Pancreas (tissue), 10 donors: ENCODE measurements at regions not wholly inside any gene's neighbourhood (a gene's known extent, or its start where the extent isn't known, plus 50 kb on each side); places are given as distances from the start of the nearest gene placed in this dataset.

Source experiments
- ATAC-seq, 4 donors: fragments of 200-7000 bp; cut with Tn5 transposase; one replicate each; pipeline versions ENCODE4 v1.8.0 to v1.9.1; 2020; ENCODE audit warnings: mild to moderate bottlenecking in 4 of 4, moderate library complexity in 4 of 4
- DNase-seq, 6 donors: peaks; one replicate each; pipeline ENCODE4 v3.0.0-alpha.2; 2020
- FAIRE-seq: peaks from 2 replicates; lab custom pipeline; 2012; peaks lifted over from hg19 to GRCh38; lab: Jason Lieb, UNC
- H3K27ac ChIP-seq, 4 donors: fragments of 200-600 bp; sonication (generic); 1 replicate in 3 of 4; 2 replicates in 1 of 4; pipeline versions ENCODE4 v1.5.0 to v1.8.0; 2020
- H3K27me3 ChIP-seq, 4 donors: fragments of 200-600 bp; one replicate each; pipeline ENCODE4 v1.8.0; 2021
- H3K36me3 ChIP-seq, 3 donors: fragments of 200-600 bp; sonication (generic) in 1 of 3; one replicate each; pipeline versions ENCODE4 v1.5.0 to v1.8.0; 2020 to 2021
- H3K4me1 ChIP-seq, 3 donors: fragments of 200-600 bp; one replicate each; pipeline ENCODE4 v1.8.0; 2021
- H3K4me3 ChIP-seq, 4 donors: fragments of 200-600 bp; sonication (generic) in 2 of 4; one replicate each; pipeline versions ENCODE4 v1.5.0 to v1.8.0; 2020 to 2021
- H3K9me3 ChIP-seq, 4 donors: fragments of 200-600 bp; one replicate each; pipeline ENCODE4 v1.8.0; 2021
- WGBS, 2 donors: extraction: QIAGEN DNeasy Blood & Tissue Kit; methylation state at CpG; one replicate each; pipeline ENCODE4 v1.1.7; 2013; 5-methylcytosine and 5-hydroxymethylcytosine counted together
- intact Hi-C, 3 donors: fragments of 100-400 bp; cut with DNase I; formaldehyde crosslinking; loops; one replicate each; pipeline versions ENCODE4 v1.11.1 to v1.14.2; 2022
- TF ChIP-seq, protein P1 (sequence below), 4 donors: fragments of 200-600 bp; sonication (generic) in 3 of 4; IDR thresholded peaks; one replicate each; pipeline versions ENCODE4 v1.5.0 to v1.8.0; 2021; ENCODE audit warnings: antibody characterized with exemption in 4 of 4
- donor health status: healthy with polysubstance abuse.
- donor health status: DM: no; HTN: no; CAD: no; lungs with moderate emphysema.
- donor health status: DM: no; HTN: no; CAD: no.
- donor health status: control.
- donor health status: control.
- donor health status: Bipolar disorder and iron deficiency.
- donor health status: DM: yes; HTN: yes; CAD: no.
- donor health status: DM: no; HTN: no; CAD: no.
- donor health status: DM: no; HTN: no; CAD: no.
- donor health status: DM: yes; HTN: yes; CAD: no.

DNA sequence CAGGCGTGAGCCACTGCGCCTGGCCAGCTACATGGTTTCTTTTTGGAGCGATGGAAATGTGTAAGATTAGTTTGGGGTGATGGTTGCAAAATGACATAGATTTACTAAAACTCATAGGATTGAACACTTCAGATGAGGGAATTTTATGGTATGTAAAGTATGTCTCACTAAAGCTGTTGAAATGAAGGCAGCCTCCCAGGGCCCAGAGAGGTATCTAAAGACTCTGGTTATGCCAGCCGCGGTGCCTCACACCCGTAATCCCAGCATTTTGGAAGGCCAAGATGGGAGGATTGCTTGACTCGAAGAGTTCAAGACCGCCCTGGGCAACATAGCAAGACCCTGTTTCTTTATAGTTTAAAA is 254.9 kb downstream of the PARN start:
- H3K36me3 ChIP-seq = no peaks in the 10 kb centered on the region
- FAIRE-seq (no peak), ATAC-seq (no peak), DNase-seq (no peak)
- H3K4me3 ChIP-seq = no peak overlapping the region
- intact Hi-C loops = no loop called here
- TF ChIP-seq, protein P1, sequence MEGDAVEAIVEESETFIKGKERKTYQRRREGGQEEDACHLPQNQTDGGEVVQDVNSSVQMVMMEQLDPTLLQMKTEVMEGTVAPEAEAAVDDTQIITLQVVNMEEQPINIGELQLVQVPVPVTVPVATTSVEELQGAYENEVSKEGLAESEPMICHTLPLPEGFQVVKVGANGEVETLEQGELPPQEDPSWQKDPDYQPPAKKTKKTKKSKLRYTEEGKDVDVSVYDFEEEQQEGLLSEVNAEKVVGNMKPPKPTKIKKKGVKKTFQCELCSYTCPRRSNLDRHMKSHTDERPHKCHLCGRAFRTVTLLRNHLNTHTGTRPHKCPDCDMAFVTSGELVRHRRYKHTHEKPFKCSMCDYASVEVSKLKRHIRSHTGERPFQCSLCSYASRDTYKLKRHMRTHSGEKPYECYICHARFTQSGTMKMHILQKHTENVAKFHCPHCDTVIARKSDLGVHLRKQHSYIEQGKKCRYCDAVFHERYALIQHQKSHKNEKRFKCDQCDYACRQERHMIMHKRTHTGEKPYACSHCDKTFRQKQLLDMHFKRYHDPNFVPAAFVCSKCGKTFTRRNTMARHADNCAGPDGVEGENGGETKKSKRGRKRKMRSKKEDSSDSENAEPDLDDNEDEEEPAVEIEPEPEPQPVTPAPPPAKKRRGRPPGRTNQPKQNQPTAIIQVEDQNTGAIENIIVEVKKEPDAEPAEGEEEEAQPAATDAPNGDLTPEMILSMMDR (IDR thresholded peaks at IDR 0.05) = no peak
- H3K9me3 ChIP-seq = no peaks in the 10 kb centered on the region
- no peaks in the 10 kb centered on the region for H3K27me3 ChIP-seq
- no peaks in the 10 kb centered on the region for H3K4me1 ChIP-seq
- 93 to 95% methylated on average over 8 of the region's 8 CpGs for WGBS, 2 donors
- no peak overlapping the region for H3K27ac ChIP-seq

DNA sequence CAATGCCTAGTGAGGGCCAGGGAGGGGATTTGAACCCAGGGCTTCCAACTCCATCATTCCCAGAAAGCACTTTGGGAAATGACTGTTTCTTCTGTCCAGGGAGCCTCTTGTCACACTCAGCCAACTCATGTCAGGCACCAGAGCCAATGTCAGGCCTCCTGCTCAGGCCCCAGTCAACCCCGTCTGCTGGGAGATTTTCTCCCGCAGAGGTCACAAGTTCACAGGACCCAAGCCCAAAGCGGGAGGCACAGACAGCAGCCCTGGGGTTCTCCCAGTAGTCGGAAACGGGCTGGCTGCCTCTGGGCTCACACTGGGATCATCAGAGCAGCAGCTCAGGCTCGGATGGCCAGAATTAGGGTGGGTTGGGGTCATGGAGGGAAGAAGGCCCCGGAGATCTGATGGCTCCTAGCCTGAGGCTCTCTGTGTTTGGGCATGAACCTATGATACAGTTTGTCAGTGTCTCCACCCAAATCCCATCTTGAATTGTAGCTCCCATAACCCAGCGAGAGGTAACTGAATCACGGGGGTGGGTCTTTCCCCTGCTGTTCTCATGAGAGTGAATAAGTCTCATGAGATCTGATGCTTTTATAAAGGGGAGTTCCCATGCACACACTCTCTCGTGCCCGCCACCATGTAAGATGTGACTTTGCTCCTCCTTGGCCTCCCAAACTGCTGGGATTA is 255.5 kb downstream of the PARN start:
- DNase-seq (no peak), FAIRE-seq (no peak), ATAC-seq (no peak)
- H3K4me3 ChIP-seq = no peak overlapping the region
- H3K36me3 ChIP-seq = no peaks in the 10 kb centered on the region
- no peaks in the 10 kb centered on the region for H3K4me1 ChIP-seq
- intact Hi-C loops = no loop called here
- H3K9me3 ChIP-seq = no peaks in the 10 kb centered on the region
- TF ChIP-seq, protein P1 (IDR thresholded peaks at IDR 0.05) = no peak
- 89 to 90% methylated on average over 10 to 11 of the region's 11 CpGs for WGBS, 2 donors
- H3K27me3 ChIP-seq = no peaks in the 10 kb centered on the region
- no peak overlapping the region for H3K27ac ChIP-seq

DNA sequence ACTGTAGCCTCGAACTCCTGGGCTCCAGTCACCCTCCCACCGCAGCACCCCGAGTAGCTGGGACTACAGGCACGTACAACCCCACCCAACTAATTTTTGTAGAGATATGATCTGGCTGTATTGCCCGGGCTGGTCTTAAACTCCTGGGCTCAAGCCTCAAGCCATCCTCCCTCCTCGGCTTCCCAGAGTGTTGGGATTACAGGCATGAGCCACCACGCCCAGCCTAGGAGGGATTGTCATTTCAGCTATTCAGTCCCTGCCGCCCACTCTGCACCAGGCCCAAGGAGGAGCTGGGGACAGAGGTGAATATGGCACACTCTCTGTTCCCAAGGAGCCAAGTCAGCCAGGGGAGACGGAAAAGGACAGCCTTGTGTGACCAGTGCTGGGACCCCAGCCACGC is 256.2 kb downstream of the PARN start:
- Histone ChIP-seq H3K9me3 (no peaks in the 10 kb centered on the region), H3K36me3 (no peaks in the 10 kb centered on the region), H3K4me3 (no peak overlapping the region), H3K4me1 (no peaks in the 10 kb centered on the region), H3K27me3 (no peaks in the 10 kb centered on the region), H3K27ac (no peak overlapping the region)
- FAIRE-seq (no peak), ATAC-seq (no peak), DNase-seq (no peak)
- TF ChIP-seq, protein P1 (IDR thresholded peaks at IDR 0.05) = no peak
- 87 to 90% methylated on average over 10 of the region's 10 CpGs for WGBS, 2 donors
- intact Hi-C loops = no loop called here

GRCh38 chr16:14373406-14373805 is 256.7 kb downstream of the PARN start:
- H3K36me3 ChIP-seq = no peaks in the 10 kb centered on the region
- no peak overlapping the region for H3K27ac ChIP-seq
- H3K9me3 ChIP-seq = no peaks in the 10 kb centered on the region
- no peaks in the 10 kb centered on the region for H3K27me3 ChIP-seq
- intact Hi-C loops = no loop called here
- DNase-seq (no peak), ATAC-seq (no peak), FAIRE-seq (no peak)
- no peaks in the 10 kb centered on the region for H3K4me1 ChIP-seq
- 90 to 96% methylated on average over 13 of the region's 13 CpGs for WGBS, 2 donors
- no peak overlapping the region for H3K4me3 ChIP-seq
- TF ChIP-seq, protein P1 (IDR thresholded peaks at IDR 0.05) = no peak

- Histone ChIP-seq H3K4me3 (no peak overlapping the region), H3K4me1 (no peaks in the 10 kb centered on the region), H3K36me3 (no peaks in the 10 kb centered on the region), H3K27me3 (no peaks in the 10 kb centered on the region), H3K9me3 (no peaks in the 10 kb centered on the region), H3K27ac (no peak overlapping the region)
- no peak for DNase-seq
- ATAC-seq = no peak
- TF ChIP-seq, protein P1 (IDR thresholded peaks at IDR 0.05) = no peak
- intact Hi-C loops = no loop called here
- FAIRE-seq = no peak
- WGBS, 2 donors = 78 to 80% methylated on average over 10 of the region's 10 CpGs
Observed at GRCh38 chr16:14372471-14372870, 257.6 kb downstream of the PARN start.
